Neural progenitor cell (in vitro differentiated cells): ENCODE measurements at regions not wholly inside any gene's neighbourhood (a gene's known extent, or its start where the extent isn't known, plus 50 kb on each side); places are given as distances from the start of the nearest gene placed in this dataset.
A peak's percentile ranks its signal among the peaks of the same experiment; 100 is the strongest.

Experiments
- DNase-seq: peaks from one replicate; pipeline ENCODE4 v3.0.0-alpha.2; 2016; ENCODE audit warnings: low spot score
- H2AFZ ChIP-seq: fragments of 200-600 bp; sonication (generic); replicated peaks from 2 replicates; pipeline ENCODE4 v1.6.1; 2016; ENCODE audit warnings: antibody characterized with exemption
- H3F3A ChIP-seq: fragments of 200-600 bp; sonication (generic); 2 replicates; pipeline ENCODE4 v1.6.1; 2016; ENCODE audit warnings: antibody characterized with exemption, low read depth
- H3K27ac ChIP-seq: fragments of 200-600 bp; sonication (generic); 2 replicates; pipeline ENCODE4 v1.5.1; 2016; ENCODE audit warnings: mild to moderate bottlenecking
- H3K27me3 ChIP-seq: fragments of 200-600 bp; sonication (generic); 2 replicates; pipeline ENCODE4 v1.6.1; 2016; ENCODE audit warnings: mild to moderate bottlenecking, moderate library complexity
- H3K36me3 ChIP-seq: fragments of 200-600 bp; sonication (generic); 2 replicates; pipeline ENCODE4 v1.5.1; 2016
- H3K4me1 ChIP-seq: fragments of 200-600 bp; sonication (generic); 2 replicates; pipeline ENCODE4 v1.6.1; 2016; ENCODE audit warnings: mixed run types
- H3K4me2 ChIP-seq: fragments of 200-600 bp; sonication (generic); 2 replicates; pipeline ENCODE4 v1.6.1; 2016
- H3K4me3 ChIP-seq: fragments of 200-600 bp; sonication (generic); 2 replicates; pipeline ENCODE4 v1.5.1; 2016
- H3K79me2 ChIP-seq: fragments of 200-600 bp; sonication (generic); 2 replicates; pipeline ENCODE4 v1.6.1; 2016; ENCODE audit warnings: low read depth
- H3K9ac ChIP-seq: fragments of 200-600 bp; sonication (generic); 2 replicates; pipeline ENCODE4 v1.6.1; 2016
- H3K9me3 ChIP-seq: fragments of 200-600 bp; sonication (generic); 2 replicates; pipeline ENCODE4 v1.5.1; 2016; ENCODE audit warnings: low read depth
- H4K20me1 ChIP-seq: fragments of 200-600 bp; sonication (generic); 2 replicates; pipeline ENCODE4 v1.6.1; 2016; ENCODE audit warnings: low read depth
- H3K27ac Mint-ChIP-seq: 3 replicates; pipeline ENCODE4 v1.8.0; 2021; ENCODE audit warnings: mixed read lengths
- H3K27me3 Mint-ChIP-seq: 2 replicates; pipeline ENCODE4 v1.8.0; 2022; ENCODE audit warnings: low read depth, mild to moderate bottlenecking, inconsistent platforms, moderate library complexity, mixed read lengths; ENCODE audit not compliant: insufficient read depth
- H3K36me3 Mint-ChIP-seq: 3 replicates; pipeline ENCODE4 v1.8.0; 2021; ENCODE audit warnings: mixed read lengths
- H3K4me1 Mint-ChIP-seq: 3 replicates; pipeline ENCODE4 v1.8.0; 2021; ENCODE audit warnings: mixed read lengths
- H3K4me3 Mint-ChIP-seq: 3 replicates; pipeline ENCODE4 v1.8.0; 2021; ENCODE audit warnings: mild to moderate bottlenecking, moderate library complexity, mixed read lengths
- H3K9me3 Mint-ChIP-seq: 3 replicates; pipeline ENCODE4 v1.8.0; 2020; ENCODE audit warnings: mixed read lengths
- EZH2 ChIP-seq: fragments of 200-600 bp; sonication (generic); IDR thresholded peaks from 2 replicates; pipeline ENCODE4 v1.6.1; 2017; ENCODE audit warnings: antibody characterized with exemption, mild to moderate bottlenecking, moderate library complexity
- EZH2phosphoT487 ChIP-seq: fragments of 200-600 bp; sonication (generic); IDR thresholded peaks from 2 replicates; pipeline ENCODE4 v1.6.1; 2017; ENCODE audit warnings: antibody characterized with exemption
- TF ChIP-seq, protein P1 (sequence below): fragments of 200-600 bp; sonication (generic); IDR thresholded peaks from 2 replicates; pipeline ENCODE4 v1.5.1; 2017; ENCODE audit warnings: antibody characterized with exemption, mild to moderate bottlenecking

DNA sequence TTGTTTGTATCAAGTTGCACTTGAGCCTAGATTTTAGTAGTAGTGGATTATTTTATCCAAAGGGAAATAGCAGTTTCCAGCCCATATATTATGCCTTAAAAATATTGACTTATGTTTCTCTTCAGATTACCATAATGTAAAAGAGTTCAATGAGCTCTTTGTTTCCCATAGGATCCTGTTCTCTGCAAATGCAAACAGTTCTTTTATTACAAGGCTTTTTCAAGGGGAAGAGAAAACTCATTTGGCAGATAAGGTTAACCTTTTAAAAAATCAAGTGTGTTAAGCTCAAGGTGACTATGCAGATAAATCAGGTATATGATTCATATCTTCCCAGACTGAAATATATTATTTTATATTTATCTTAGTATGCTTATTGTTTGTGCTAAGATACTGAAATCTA lies 961.2 kb upstream of the SPRY2 start:
- H3K36me3 ChIP-seq = no peaks in the 10 kb centered on the region
- no peak overlapping the region for H2AFZ ChIP-seq
- H4K20me1 ChIP-seq = no peaks in the 10 kb centered on the region
- no peak overlapping the region for H3K4me2 ChIP-seq
- TF ChIP-seq EZH2 = no peak
- TF ChIP-seq, protein P1, sequence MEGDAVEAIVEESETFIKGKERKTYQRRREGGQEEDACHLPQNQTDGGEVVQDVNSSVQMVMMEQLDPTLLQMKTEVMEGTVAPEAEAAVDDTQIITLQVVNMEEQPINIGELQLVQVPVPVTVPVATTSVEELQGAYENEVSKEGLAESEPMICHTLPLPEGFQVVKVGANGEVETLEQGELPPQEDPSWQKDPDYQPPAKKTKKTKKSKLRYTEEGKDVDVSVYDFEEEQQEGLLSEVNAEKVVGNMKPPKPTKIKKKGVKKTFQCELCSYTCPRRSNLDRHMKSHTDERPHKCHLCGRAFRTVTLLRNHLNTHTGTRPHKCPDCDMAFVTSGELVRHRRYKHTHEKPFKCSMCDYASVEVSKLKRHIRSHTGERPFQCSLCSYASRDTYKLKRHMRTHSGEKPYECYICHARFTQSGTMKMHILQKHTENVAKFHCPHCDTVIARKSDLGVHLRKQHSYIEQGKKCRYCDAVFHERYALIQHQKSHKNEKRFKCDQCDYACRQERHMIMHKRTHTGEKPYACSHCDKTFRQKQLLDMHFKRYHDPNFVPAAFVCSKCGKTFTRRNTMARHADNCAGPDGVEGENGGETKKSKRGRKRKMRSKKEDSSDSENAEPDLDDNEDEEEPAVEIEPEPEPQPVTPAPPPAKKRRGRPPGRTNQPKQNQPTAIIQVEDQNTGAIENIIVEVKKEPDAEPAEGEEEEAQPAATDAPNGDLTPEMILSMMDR = no peak
- no peak for TF ChIP-seq EZH2phosphoT487
- no peaks in the 10 kb centered on the region for H3K27me3 ChIP-seq
- no peak for DNase-seq
- H3K9me3 ChIP-seq = no peaks in the 10 kb centered on the region
- H3K27ac ChIP-seq = no peak overlapping the region
- no peaks in the 10 kb centered on the region for H3K9me3 Mint-ChIP-seq
- H3K27me3 Mint-ChIP-seq = no peaks in the 10 kb centered on the region
- no peak overlapping the region for H3K4me3 Mint-ChIP-seq
- no peaks in the 10 kb centered on the region for H3K36me3 Mint-ChIP-seq
- no peak overlapping the region for H3K9ac ChIP-seq
- no peak overlapping the region for H3K27ac Mint-ChIP-seq
- no peaks in the 10 kb centered on the region for H3F3A ChIP-seq
- no peaks in the 10 kb centered on the region for H3K79me2 ChIP-seq
- no peaks in the 10 kb centered on the region for H3K4me1 Mint-ChIP-seq
- no peak overlapping the region for H3K4me3 ChIP-seq
- H3K4me1 ChIP-seq = no peaks in the 10 kb centered on the region

DNA sequence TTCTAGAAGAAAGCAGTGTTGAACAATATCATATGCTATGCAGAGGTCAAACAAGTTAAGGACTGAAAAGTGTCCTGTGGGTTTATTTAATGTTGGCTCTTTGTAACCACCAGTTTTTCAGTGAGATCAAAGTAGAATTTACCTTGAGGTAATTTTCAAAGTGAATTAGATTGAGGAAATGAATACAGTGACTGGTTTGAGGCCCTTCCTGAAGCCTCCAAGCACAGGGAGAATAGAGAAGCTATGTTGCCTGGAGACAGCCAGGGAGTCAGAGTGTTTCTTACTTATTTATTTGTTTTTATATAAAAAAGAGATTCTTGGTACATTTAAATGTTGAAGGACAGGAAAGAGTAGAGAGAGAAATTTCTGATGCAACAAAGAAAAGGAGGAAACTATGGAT lies 954.3 kb upstream of the SPRY2 start:
- H3K36me3 ChIP-seq = no peaks in the 10 kb centered on the region
- H3K27me3 ChIP-seq = no peaks in the 10 kb centered on the region
- Mint-ChIP-seq H3K4me1 (peaks cover 4% of the 10 kb centered on the region), H3K27ac (no peak overlapping the region), H3K9me3 (no peaks in the 10 kb centered on the region), H3K4me3 (no peak overlapping the region), H3K36me3 (no peaks in the 10 kb centered on the region), H3K27me3 (no peaks in the 10 kb centered on the region)
- no peaks in the 10 kb centered on the region for H4K20me1 ChIP-seq
- H3K27ac ChIP-seq = no peak overlapping the region
- TF ChIP-seq, protein P1 = no peak
- no peak for TF ChIP-seq EZH2
- no peak for TF ChIP-seq EZH2phosphoT487
- H2AFZ ChIP-seq = peak overlapping the region; percentile 0
- H3K4me2 ChIP-seq = no peak overlapping the region
- no peaks in the 10 kb centered on the region for H3K4me1 ChIP-seq
- no peak overlapping the region for H3K4me3 ChIP-seq
- H3K9me3 ChIP-seq = no peaks in the 10 kb centered on the region
- H3K9ac ChIP-seq = no peak overlapping the region
- no peaks in the 10 kb centered on the region for H3F3A ChIP-seq
- DNase-seq = no peak
- no peaks in the 10 kb centered on the region for H3K79me2 ChIP-seq

DNA sequence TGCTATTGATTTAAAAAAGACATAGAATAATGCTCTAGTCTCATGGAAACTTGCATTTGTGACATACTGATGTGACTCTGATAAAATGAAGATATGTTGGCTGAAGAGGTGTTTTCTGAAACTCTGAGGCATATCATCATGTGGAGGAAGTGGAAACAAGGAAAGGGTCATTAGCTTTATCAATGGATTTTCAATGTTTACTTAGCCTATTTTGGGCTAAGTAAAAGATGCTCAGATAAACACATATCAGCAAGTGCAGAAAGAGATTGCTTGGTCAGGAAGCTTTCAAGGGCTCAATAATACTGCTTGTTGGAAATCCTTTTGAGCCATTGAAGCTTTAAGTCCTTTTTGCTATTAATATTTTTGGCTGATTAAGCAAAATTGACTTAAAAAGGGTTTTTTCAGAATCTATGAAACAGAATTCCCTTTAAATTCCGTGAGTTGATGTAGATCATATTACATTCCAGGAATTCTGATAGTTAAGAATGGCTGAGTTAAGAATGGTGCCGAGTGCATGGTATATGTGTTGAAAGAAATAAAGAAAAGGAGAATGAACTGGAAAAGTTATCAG lies 952.8 kb upstream of the SPRY2 start:
- Mint-ChIP-seq H3K9me3 (no peaks in the 10 kb centered on the region), H3K27me3 (no peaks in the 10 kb centered on the region), H3K27ac (no peak overlapping the region), H3K4me1 (peaks cover 4% of the 10 kb centered on the region), H3K4me3 (no peak overlapping the region), H3K36me3 (no peaks in the 10 kb centered on the region)
- DNase-seq = no peak
- Histone ChIP-seq H3K4me3 (no peak overlapping the region), H3K9ac (no peak overlapping the region), H3K4me1 (no peaks in the 10 kb centered on the region), H4K20me1 (no peaks in the 10 kb centered on the region), H3K4me2 (no peak overlapping the region), H2AFZ (no peak overlapping the region), H3K27me3 (no peaks in the 10 kb centered on the region), H3K9me3 (no peaks in the 10 kb centered on the region), H3F3A (no peaks in the 10 kb centered on the region), H3K27ac (no peak overlapping the region), H3K79me2 (no peaks in the 10 kb centered on the region), H3K36me3 (no peaks in the 10 kb centered on the region)
- no peak for TF ChIP-seq EZH2
- TF ChIP-seq, protein P1 = no peak
- no peak for TF ChIP-seq EZH2phosphoT487

DNA sequence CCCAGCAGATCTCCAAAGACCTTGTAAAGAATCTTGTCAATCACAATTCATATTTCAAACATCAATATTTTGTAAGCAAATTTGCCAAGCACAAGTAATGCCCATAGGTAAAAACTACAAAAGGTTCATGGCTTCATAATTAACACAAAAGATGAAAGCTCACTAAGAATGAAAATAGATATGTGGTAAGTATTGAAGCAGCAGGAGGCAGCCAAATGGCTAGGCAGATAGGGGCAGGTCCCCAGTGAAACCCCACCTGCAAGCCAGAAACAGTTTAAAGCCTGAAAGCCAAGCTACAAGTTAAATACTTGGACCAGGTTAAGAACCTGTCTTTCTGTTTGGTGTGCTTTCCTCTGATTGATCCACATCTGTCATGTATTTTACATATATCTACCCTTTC lies 942.6 kb upstream of the SPRY2 start:
- Mint-ChIP-seq H3K27me3 (peaks cover 2% of the 10 kb centered on the region), H3K4me1 (peaks cover 7% of the 10 kb centered on the region), H3K4me3 (no peak overlapping the region), H3K36me3 (no peaks in the 10 kb centered on the region), H3K27ac (no peak overlapping the region), H3K9me3 (no peaks in the 10 kb centered on the region)
- no peak for TF ChIP-seq EZH2
- TF ChIP-seq, protein P1 = no peak
- TF ChIP-seq EZH2phosphoT487 = no peak
- no peak overlapping the region for H3K9ac ChIP-seq
- no peaks in the 10 kb centered on the region for H3F3A ChIP-seq
- H3K4me2 ChIP-seq = no peak overlapping the region
- no peaks in the 10 kb centered on the region for H4K20me1 ChIP-seq
- H3K27me3 ChIP-seq = no peaks in the 10 kb centered on the region
- no peak overlapping the region for H2AFZ ChIP-seq
- H3K9me3 ChIP-seq = no peaks in the 10 kb centered on the region
- no peaks in the 10 kb centered on the region for H3K79me2 ChIP-seq
- no peak for DNase-seq
- H3K36me3 ChIP-seq = no peaks in the 10 kb centered on the region
- H3K4me3 ChIP-seq = no peak overlapping the region
- H3K4me1 ChIP-seq = no peaks in the 10 kb centered on the region
- H3K27ac ChIP-seq = no peak overlapping the region
